IPS DF 4.7 (cell line): ENCODE measurements at regions not wholly inside any gene's neighbourhood (a gene's known extent, or its start where the extent isn't known, plus 50 kb on each side); places are given as distances from the start of the nearest gene placed in this dataset.
"Not testable (repeated sequence)": the region's sequence is repeated elsewhere in the genome, so short reads cannot be mapped to it uniquely, and the experiment has no call there.

ENCODE experiments used
- DNase-seq: peaks from one replicate; pipeline ENCODE4 v3.0.0-alpha.2; 2013; ENCODE audit warnings: low spot score; ENCODE audit errors: extremely low read depth

GRCh38 chr7:131131012-131131745, 196.5 kb upstream of the MKLN1 start:
- no peak for DNase-seq

- DNase-seq, result no peak
Observed at GRCh38 chr7:131131746-131132431, 195.8 kb upstream of the MKLN1 start.

- DNase-seq, result no peak
Observed at GRCh38 chr7:131139462-131139861, 188.2 kb upstream of the MKLN1 start.

- DNase-seq, result no peak
Observed at GRCh38 chr7:131141443-131141967, 186.2 kb upstream of the MKLN1 start.

- DNase-seq, result no peak
Observed at GRCh38 chr7:131143869-131144268, 183.8 kb upstream of the MKLN1 start.

- DNase-seq, result no peak
Observed at GRCh38 chr7:131145026-131145425, 182.7 kb upstream of the MKLN1 start.

- DNase-seq, result no peak
Observed at GRCh38 chr7:131145770-131146169, 181.9 kb upstream of the MKLN1 start.

GRCh38 chr7:131147604-131148003, 180.1 kb upstream of the MKLN1 start:
- no peak for DNase-seq

GRCh38 chr7:131148258-131148657, 179.4 kb upstream of the MKLN1 start:
- no peak for DNase-seq

GRCh38 chr7:131148708-131149428, 178.8 kb upstream of the MKLN1 start:
- DNase-seq, result no peak

GRCh38 chr7:131149429-131149773, 178.3 kb upstream of the MKLN1 start:
- DNase-seq, result no peak

- no peak for DNase-seq
Observed at GRCh38 chr7:131149840-131150239, 177.8 kb upstream of the MKLN1 start.

- DNase-seq, result no peak
Observed at GRCh38 chr7:131151034-131151433, 176.6 kb upstream of the MKLN1 start.

- no peak for DNase-seq
Observed at GRCh38 chr7:131152766-131153165, 174.9 kb upstream of the MKLN1 start.

GRCh38 chr7:131154380-131154779, 173.3 kb upstream of the MKLN1 start:
- no peak for DNase-seq

GRCh38 chr7:131157530-131158243, 170.0 kb upstream of the MKLN1 start:
- no peak for DNase-seq

- not testable (repeated sequence) for DNase-seq
Observed at GRCh38 chr7:131158244-131158636, 169.4 kb upstream of the MKLN1 start.

- no peak for DNase-seq
Observed at GRCh38 chr7:131159961-131160361, 167.7 kb upstream of the MKLN1 start.

- DNase-seq, result no peak
Observed at GRCh38 chr7:131161103-131161502, 166.6 kb upstream of the MKLN1 start.

- DNase-seq, result no peak
Observed at GRCh38 chr7:131164025-131164925, 163.4 kb upstream of the MKLN1 start.

- no peak for DNase-seq
Observed at GRCh38 chr7:131166066-131166465, 161.6 kb upstream of the MKLN1 start.
